ENCODE measurements at regions not wholly inside any gene's neighbourhood (a gene's known extent, or its start where the extent isn't known, plus 50 kb on each side); places are given as distances from the start of the nearest gene placed in this dataset.

DNA sequence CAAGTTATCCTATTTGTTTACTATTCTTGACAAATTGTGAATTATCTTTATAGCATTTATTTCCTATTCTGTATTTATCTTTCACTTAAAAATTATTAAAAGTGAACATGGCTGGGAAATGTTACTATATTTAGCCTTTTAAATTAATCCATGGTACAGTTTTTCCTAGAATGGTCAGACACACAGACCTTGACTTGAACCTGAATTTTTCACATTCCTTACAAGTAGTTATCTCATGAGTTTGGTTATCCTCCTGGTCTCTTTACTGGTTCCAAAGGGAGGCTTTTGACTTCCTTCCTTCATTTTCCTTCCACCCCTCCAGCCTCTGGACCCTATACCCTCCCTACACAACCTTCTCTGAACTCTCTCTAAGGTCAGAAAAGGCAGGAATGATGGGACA, 280.6 kb downstream of the SATB1 start:
- no peaks in the 10 kb centered on the region for H3K36me3 ChIP-seq (ENCODE audit: low read depth)
- no peaks in the 10 kb centered on the region for H3K79me2 ChIP-seq (ENCODE audit: insufficient read depth)
- H3K27me3 ChIP-seq (replicated peaks; ENCODE audit: insufficient read depth): no peaks in the 10 kb centered on the region
- no peaks in the 10 kb centered on the region for H3K9me2 ChIP-seq (ENCODE audit: insufficient read depth)
- in situ Hi-C loops (cut with MboI): no loop called here
- TF ChIP-seq EZH2phosphoT487 (IDR thresholded peaks at IDR 0.05; ENCODE audit: insufficient read depth, low read depth): no peak
- TF ChIP-seq EZH2 (IDR thresholded peaks at IDR 0.05; ENCODE audit: insufficient read depth, poor library complexity, severe bottlenecking): no peak
- H3K4me2 ChIP-seq (ENCODE audit: unreplicated experiment): no peak overlapping the region
- H2AFZ ChIP-seq: no peak overlapping the region
- DNase-seq: no peak
- H3K4me3 ChIP-seq: no peak overlapping the region
- H3K4me1 ChIP-seq (ENCODE audit: insufficient read depth): peaks cover 10% of the 10 kb centered on the region
- H4K20me1 ChIP-seq (ENCODE audit: insufficient read depth): no peaks in the 10 kb centered on the region
- peaks cover 3% of the 10 kb centered on the region; the same call in 1 of the 2 replicates for H3F3A ChIP-seq (ENCODE audit: insufficient read depth)
- no peak overlapping the region for H3K27ac ChIP-seq
- no peak overlapping the region for H3K9ac ChIP-seq
- no peaks in the 10 kb centered on the region for H3K9me3 ChIP-seq (ENCODE audit: low read depth)

DNA sequence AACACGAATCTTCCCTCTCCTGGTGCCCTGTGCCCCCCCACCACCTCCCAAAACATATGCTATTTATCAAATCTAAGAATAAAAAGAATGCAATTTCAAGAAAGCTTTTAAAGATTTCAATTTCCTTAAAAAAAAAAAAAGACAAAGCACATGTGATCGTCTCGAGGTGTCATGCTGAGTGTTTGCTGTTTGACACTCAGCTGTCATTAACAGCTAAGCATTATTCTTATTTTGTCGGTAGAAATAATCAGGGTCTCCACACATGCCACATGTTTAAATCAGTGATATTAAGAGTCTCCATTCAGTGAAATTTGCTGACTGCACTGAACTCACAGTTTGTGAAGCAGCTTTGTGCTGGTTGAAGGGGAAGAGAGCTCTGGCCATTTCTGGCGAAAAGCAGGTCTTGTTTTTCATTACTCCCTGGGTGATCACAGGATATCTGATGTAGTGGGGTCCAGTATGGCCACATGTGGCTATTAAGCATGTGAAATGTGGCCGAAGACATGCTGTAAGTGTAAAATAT, 281.8 kb downstream of the SATB1 start:
- H3K4me2 ChIP-seq (ENCODE audit: unreplicated experiment): no peak overlapping the region
- no peaks in the 10 kb centered on the region for H3K36me3 ChIP-seq (ENCODE audit: low read depth)
- in situ Hi-C loops (cut with MboI): no loop called here
- no peak for DNase-seq
- H3K4me1 ChIP-seq (ENCODE audit: insufficient read depth): 0 out of 2 replicates have a peak, but pooled peaks cover 5% of the 10 kb centered on the region
- H3K4me3 ChIP-seq: no peak overlapping the region
- no peak overlapping the region for H2AFZ ChIP-seq
- no peaks in the 10 kb centered on the region for H3K79me2 ChIP-seq (ENCODE audit: insufficient read depth)
- H3K27me3 ChIP-seq (replicated peaks; ENCODE audit: insufficient read depth): no peaks in the 10 kb centered on the region
- no peaks in the 10 kb centered on the region for H3F3A ChIP-seq (ENCODE audit: insufficient read depth)
- TF ChIP-seq EZH2 (IDR thresholded peaks at IDR 0.05; ENCODE audit: insufficient read depth, poor library complexity, severe bottlenecking) (no peak), EZH2phosphoT487 (IDR thresholded peaks at IDR 0.05; ENCODE audit: insufficient read depth, low read depth) (no peak)
- H4K20me1 ChIP-seq (ENCODE audit: insufficient read depth): no peaks in the 10 kb centered on the region
- H3K9me2 ChIP-seq (ENCODE audit: insufficient read depth): no peaks in the 10 kb centered on the region
- no peak overlapping the region for H3K27ac ChIP-seq
- H3K9me3 ChIP-seq (ENCODE audit: low read depth): no peaks in the 10 kb centered on the region
- H3K9ac ChIP-seq: no peak overlapping the region
- WGBS, 2 experiments (ENCODE audit: low coverage in 1 of 2, low lambda C conversion rate in 2 of 2, missing lambda C conversion rate in 2 of 2): 35% methylated on average over 6 of the region's 6 CpGs

DNA sequence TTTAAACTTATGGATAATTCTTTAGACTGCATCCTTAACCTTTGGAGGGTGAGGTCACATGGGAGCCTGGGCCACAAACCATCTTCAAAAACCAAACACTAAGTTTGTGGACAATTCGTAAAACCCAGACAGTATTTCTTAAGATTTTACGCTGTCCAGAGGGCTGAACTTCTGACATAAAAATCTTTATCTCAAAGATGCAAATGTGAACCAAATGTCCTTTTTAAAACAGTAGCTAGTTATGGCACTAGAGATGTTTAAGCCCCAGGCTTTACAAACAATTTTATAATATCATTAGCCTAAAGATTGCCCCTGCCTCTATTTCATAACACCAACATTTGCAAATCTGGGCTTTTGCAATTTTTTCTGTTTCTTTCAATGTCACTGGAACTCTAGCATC, 287.2 kb downstream of the SATB1 start:
- H3F3A ChIP-seq (ENCODE audit: insufficient read depth): peaks cover 20% of the 10 kb centered on the region

DNA sequence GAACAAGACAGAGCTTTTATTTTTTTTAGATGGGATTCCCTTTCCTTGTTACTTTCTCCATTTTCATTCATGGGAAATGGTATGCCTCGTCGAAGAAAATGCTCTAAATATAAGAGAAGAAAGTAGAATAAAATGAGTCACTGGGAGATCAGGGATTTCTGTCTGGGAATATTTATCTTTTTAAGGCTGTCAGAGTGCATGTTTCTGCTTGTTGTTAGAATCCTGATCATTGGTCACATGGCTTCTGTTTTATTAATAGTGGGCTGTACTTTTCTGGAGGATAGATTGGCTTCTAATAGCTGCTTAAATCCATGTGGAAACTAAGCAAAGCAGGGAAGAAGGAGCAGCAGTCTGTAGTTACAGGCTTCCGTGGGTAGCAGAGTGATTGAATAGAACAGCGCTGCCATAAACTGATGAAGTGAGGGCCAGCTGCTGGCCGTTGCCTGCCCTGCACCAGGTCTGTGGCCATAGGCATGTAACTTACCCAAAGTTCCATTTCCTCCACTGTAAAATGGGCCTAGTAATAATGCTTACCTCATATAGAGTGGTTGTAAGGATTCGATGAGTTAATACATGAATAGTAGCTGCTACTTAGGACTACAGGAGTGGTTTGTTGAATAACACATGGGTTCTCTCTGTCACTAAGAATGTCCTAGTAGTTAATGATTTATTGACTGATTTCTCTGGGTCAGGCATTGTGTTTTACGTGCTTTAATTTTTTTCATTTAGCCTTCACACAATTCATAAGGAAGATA, 289.9 kb downstream of the SATB1 start:
- H3K27me3 ChIP-seq (replicated peaks; ENCODE audit: insufficient read depth): no peaks in the 10 kb centered on the region
- peak overlapping the region; percentile 15; the same call in 1 of the 2 replicates for H2AFZ ChIP-seq
- in situ Hi-C loops (cut with MboI): no loop called here
- TF ChIP-seq EZH2 (IDR thresholded peaks at IDR 0.05; ENCODE audit: insufficient read depth, poor library complexity, severe bottlenecking) (no peak), EZH2phosphoT487 (IDR thresholded peaks at IDR 0.05; ENCODE audit: insufficient read depth, low read depth) (no peak)
- no peak for DNase-seq
- H3K9me2 ChIP-seq (ENCODE audit: insufficient read depth): no peaks in the 10 kb centered on the region; the same call in 1 of the 2 replicates
- H3K4me2 ChIP-seq (ENCODE audit: unreplicated experiment): peak overlapping the region; percentile 62
- H3K9ac ChIP-seq: peak overlapping the region; percentile 38
- H3K36me3 ChIP-seq (ENCODE audit: low read depth): no peaks in the 10 kb centered on the region
- peaks cover 22% of the 10 kb centered on the region for H3K4me1 ChIP-seq (ENCODE audit: insufficient read depth)
- no peak overlapping the region for H3K4me3 ChIP-seq
- 92 to 94% methylated on average over 7 of the region's 7 CpGs for WGBS, 2 experiments (ENCODE audit: low coverage in 1 of 2, low lambda C conversion rate in 2 of 2, missing lambda C conversion rate in 2 of 2)
- peak overlapping the region; percentile 80 for H3K27ac ChIP-seq
- no peaks in the 10 kb centered on the region for H3K9me3 ChIP-seq (ENCODE audit: low read depth)
- peaks cover 20% of the 10 kb centered on the region for H3F3A ChIP-seq (ENCODE audit: insufficient read depth)
- no peaks in the 10 kb centered on the region for H3K79me2 ChIP-seq (ENCODE audit: insufficient read depth)
- no peaks in the 10 kb centered on the region for H4K20me1 ChIP-seq (ENCODE audit: insufficient read depth)

More for the DNA sequence above, 287.2 kb downstream of the SATB1 start:
- Histone ChIP-seq H4K20me1 (ENCODE audit: insufficient read depth) (no peaks in the 10 kb centered on the region), H3K27ac (no peak overlapping the region), H3K9me3 (ENCODE audit: low read depth) (no peaks in the 10 kb centered on the region), H3K79me2 (ENCODE audit: insufficient read depth) (no peaks in the 10 kb centered on the region), H3K27me3 (replicated peaks; ENCODE audit: insufficient read depth) (no peaks in the 10 kb centered on the region), H3K9ac (no peak overlapping the region), H3K36me3 (ENCODE audit: low read depth) (no peaks in the 10 kb centered on the region), H3K4me3 (no peak overlapping the region), H3K4me2 (ENCODE audit: unreplicated experiment) (no peak overlapping the region), H3K4me1 (ENCODE audit: insufficient read depth) (peaks cover 22% of the 10 kb centered on the region), H3K9me2 (ENCODE audit: insufficient read depth) (no peaks in the 10 kb centered on the region), H2AFZ (no peak overlapping the region)
- TF ChIP-seq EZH2phosphoT487 (IDR thresholded peaks at IDR 0.05; ENCODE audit: insufficient read depth, low read depth) (no peak), EZH2 (IDR thresholded peaks at IDR 0.05; ENCODE audit: insufficient read depth, poor library complexity, severe bottlenecking) (no peak)
- in situ Hi-C loops (cut with MboI): no loop called here
- DNase-seq: no peak
- WGBS, 2 experiments (ENCODE audit: low coverage in 1 of 2, low lambda C conversion rate in 2 of 2, missing lambda C conversion rate in 2 of 2): 65 to 73% methylated on average over 2 of the region's 2 CpGs
